Natural killer cell (primary cell): ENCODE measurements at regions not wholly inside any gene's neighbourhood (a gene's known extent, or its start where the extent isn't known, plus 50 kb on each side); places are given as distances from the start of the nearest gene placed in this dataset.

Source experiments
- ATAC-seq, 3 donors: fragments of 150-1000 bp in 2 of 3; fragments of 200-7000 bp in 1 of 3; cut with Tn5 transposase; 1 replicate in 1 of 3; 2 replicates in 2 of 3; pipeline ENCODE4 v1.10.0; 2021; ENCODE audit warnings: mild to moderate bottlenecking in 2 of 3, moderate library complexity in 2 of 3
- DNase-seq, 2 donors: peaks; one replicate each; pipeline versions ENCODE4 v3.0.0 to v3.0.0-alpha.2; 2013 to 2021; ENCODE audit warnings: mixed read lengths in 1 of 2
- H3K27ac ChIP-seq: one replicate; pipeline ENCODE4 v1.5.1; 2013; ENCODE audit warnings: mild to moderate bottlenecking, low read length
- H3K27me3 ChIP-seq: one replicate; pipeline ENCODE4 v1.6.1; 2013; ENCODE audit warnings: low read length; ENCODE audit not compliant: control insufficient read depth, insufficient read depth
- H3K36me3 ChIP-seq: one replicate; pipeline ENCODE4 v1.6.1; 2013; ENCODE audit warnings: low read length; ENCODE audit not compliant: control insufficient read depth, insufficient read depth
- H3K4me1 ChIP-seq: one replicate; pipeline ENCODE4 v1.6.1; 2013; ENCODE audit warnings: low read length; ENCODE audit not compliant: control insufficient read depth, insufficient read depth
- H3K4me3 ChIP-seq: one replicate; pipeline ENCODE4 v1.5.1; 2013; ENCODE audit warnings: low read length
- H3K9me3 ChIP-seq: one replicate; pipeline ENCODE4 v1.6.1; 2013; ENCODE audit warnings: low read length; ENCODE audit not compliant: control insufficient read depth, insufficient read depth
- H3K27ac Mint-ChIP-seq, 2 donors: one replicate each; pipeline ENCODE4 v1.8.0; 2022; ENCODE audit warnings: mild to moderate bottlenecking in 2 of 2, mixed read lengths in 2 of 2, moderate library complexity in 1 of 2
- H3K27me3 Mint-ChIP-seq, 2 donors: one replicate each; pipeline ENCODE4 v1.8.0; 2022; ENCODE audit warnings: low read depth in 2 of 2, mixed read lengths in 2 of 2
- H3K36me3 Mint-ChIP-seq: one replicate; pipeline ENCODE4 v1.8.0; 2022; ENCODE audit warnings: mixed read lengths
- H3K4me1 Mint-ChIP-seq, 2 donors: one replicate each; pipeline ENCODE4 v1.8.0; 2022; ENCODE audit warnings: mixed read lengths in 2 of 2
- H3K4me3 Mint-ChIP-seq: one replicate; pipeline ENCODE4 v1.8.0; 2022; ENCODE audit warnings: mild to moderate bottlenecking, moderate library complexity, mixed read lengths
- H3K9me3 Mint-ChIP-seq, 2 donors: one replicate each; pipeline ENCODE4 v1.8.0; 2022; ENCODE audit warnings: mixed read lengths in 2 of 2
- WGBS: methylation state at CpG from one replicate; pipeline ENCODE4 v1.1.7; 2013; ENCODE audit warnings: missing lambda C conversion rate; ENCODE audit not compliant: insufficient coverage; 5-methylcytosine and 5-hydroxymethylcytosine counted together
- intact Hi-C: fragments of 100-400 bp; cut with micrococcal nuclease; formaldehyde crosslinking; loops from one replicate; pipeline ENCODE4 v1.14.2; 2022
- TF ChIP-seq, protein P1 (sequence below): fragments of 200-600 bp; IDR thresholded peaks from one replicate; pipeline ENCODE4 v1.8.0; 2022; ENCODE audit warnings: antibody characterized with exemption

DNA sequence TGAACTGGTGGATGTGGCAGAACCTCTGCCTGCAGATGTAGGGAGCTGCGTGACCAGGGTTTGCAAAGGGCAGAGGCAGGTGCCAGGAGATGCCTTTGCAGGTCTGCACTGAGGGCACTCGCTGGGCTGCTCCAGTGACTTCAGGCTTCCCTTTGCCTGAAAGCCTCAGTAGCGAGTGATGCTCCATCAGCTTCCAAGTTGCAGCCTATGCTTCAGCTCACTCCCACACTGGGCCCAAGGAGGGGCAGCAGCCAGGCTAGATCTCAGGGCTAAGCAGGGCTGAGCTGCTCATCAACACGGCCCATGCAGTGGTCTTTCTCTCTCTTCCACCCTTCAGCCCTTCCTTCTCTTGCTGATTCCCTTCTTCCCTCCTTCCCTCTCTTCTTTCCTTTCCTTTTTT lies 78.3 kb upstream of the RGMA start:
- no peak overlapping the region for H3K27ac Mint-ChIP-seq
- H3K36me3 ChIP-seq, result no peaks in the 10 kb centered on the region
- DNase-seq (no peak), ATAC-seq (no peak)
- no peaks in the 10 kb centered on the region for H3K4me1 ChIP-seq
- peaks cover 9 to 10% of the 10 kb centered on the region in 2 donors for H3K4me1 Mint-ChIP-seq
- no peaks in the 10 kb centered on the region for H3K9me3 Mint-ChIP-seq
- H3K27ac ChIP-seq, result no peak overlapping the region
- TF ChIP-seq, protein P1, sequence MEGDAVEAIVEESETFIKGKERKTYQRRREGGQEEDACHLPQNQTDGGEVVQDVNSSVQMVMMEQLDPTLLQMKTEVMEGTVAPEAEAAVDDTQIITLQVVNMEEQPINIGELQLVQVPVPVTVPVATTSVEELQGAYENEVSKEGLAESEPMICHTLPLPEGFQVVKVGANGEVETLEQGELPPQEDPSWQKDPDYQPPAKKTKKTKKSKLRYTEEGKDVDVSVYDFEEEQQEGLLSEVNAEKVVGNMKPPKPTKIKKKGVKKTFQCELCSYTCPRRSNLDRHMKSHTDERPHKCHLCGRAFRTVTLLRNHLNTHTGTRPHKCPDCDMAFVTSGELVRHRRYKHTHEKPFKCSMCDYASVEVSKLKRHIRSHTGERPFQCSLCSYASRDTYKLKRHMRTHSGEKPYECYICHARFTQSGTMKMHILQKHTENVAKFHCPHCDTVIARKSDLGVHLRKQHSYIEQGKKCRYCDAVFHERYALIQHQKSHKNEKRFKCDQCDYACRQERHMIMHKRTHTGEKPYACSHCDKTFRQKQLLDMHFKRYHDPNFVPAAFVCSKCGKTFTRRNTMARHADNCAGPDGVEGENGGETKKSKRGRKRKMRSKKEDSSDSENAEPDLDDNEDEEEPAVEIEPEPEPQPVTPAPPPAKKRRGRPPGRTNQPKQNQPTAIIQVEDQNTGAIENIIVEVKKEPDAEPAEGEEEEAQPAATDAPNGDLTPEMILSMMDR, result no peak
- no peaks in the 10 kb centered on the region for H3K36me3 Mint-ChIP-seq
- intact Hi-C loops, result no loop called here
- H3K4me3 ChIP-seq, result no peak overlapping the region
- no peak overlapping the region for H3K4me3 Mint-ChIP-seq
- no peaks in the 10 kb centered on the region for H3K9me3 ChIP-seq
- H3K27me3 ChIP-seq, result peaks cover 7% of the 10 kb centered on the region
- peaks cover 22 to 65% of the 10 kb centered on the region in 2 donors for H3K27me3 Mint-ChIP-seq
- WGBS, result 77% methylated on average over 4 of the region's 4 CpGs

DNA sequence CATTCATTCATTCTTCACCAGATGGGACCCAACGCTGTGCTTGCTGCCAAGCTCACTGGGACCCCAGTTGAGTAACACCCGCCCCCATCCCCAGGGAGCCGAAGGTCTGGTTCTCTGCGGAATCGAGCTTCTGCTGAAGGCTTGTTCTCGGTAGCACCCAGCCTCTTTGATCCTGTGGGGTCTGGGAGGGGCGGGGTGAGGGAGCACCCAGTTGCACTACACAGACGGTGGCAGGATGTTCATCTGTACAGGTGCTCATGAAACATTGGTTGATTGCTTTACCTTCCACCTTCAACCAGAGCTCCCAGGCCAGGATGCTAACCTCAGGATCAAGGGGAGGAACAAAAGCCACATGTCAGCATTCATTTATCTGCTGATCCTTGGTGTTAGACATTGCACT lies 77.7 kb upstream of the RGMA start:
- whole genome bisulfite sequencing, result 85% methylated on average over 8 of the region's 8 CpGs
- DNase-seq, result peak in 1 of 2 donors; percentile 11

DNA sequence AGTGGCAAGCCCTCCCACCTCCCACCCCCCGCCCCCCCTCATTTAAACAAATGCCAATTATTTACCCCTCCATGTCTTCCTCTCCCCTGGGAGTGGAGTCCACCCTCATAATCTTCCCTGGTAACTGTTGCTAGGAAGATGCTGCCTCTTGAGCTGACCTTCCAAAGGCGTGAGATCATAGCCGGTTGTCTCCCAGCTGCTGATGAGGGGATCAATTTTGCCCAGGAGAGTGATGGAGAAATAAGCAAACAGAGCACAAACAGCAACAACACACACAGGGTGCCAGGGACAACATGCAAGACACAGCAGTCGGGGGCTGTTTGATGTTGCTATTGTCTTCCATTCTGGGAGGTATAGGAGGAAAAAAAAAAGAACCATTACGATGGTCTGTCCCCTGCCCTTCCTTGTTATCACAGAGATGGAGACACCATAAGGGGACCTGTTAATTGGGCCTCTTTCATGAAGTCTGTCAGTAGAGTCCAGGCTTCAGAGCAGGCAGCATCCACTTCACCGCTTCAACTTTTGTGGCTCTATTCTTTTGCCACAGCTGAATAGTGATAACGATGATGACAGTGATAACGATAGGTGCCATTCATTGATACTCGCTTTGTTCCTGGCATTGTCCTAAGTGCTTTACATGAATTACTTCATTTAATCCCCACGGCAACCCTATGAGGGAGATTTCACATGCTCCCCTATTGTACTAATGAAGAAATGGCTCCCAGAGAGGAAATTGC lies 76.9 kb upstream of the RGMA start:
- ATAC-seq (no peak), DNase-seq (no peak)
- H3K4me3 ChIP-seq, result no peak overlapping the region
- Mint-ChIP-seq H3K27ac (no peak overlapping the region), H3K4me1 (peaks cover 9 to 10% of the 10 kb centered on the region in 2 donors), H3K36me3 (no peaks in the 10 kb centered on the region), H3K9me3 (no peaks in the 10 kb centered on the region), H3K4me3 (no peak overlapping the region), H3K27me3 (peaks cover 26 to 64% of the 10 kb centered on the region in 2 donors)
- H3K27me3 ChIP-seq, result peaks cover 3% of the 10 kb centered on the region
- 82% methylated on average over 9 of the region's 10 CpGs for WGBS
- intact Hi-C loops, result no loop called here
- TF ChIP-seq, protein P1, result no peak
- no peaks in the 10 kb centered on the region for H3K36me3 ChIP-seq
- H3K4me1 ChIP-seq, result no peaks in the 10 kb centered on the region
- H3K27ac ChIP-seq, result no peak overlapping the region
- no peaks in the 10 kb centered on the region for H3K9me3 ChIP-seq

More for the DNA sequence above, 77.7 kb upstream of the RGMA start:
- H3K9me3 Mint-ChIP-seq, result no peaks in the 10 kb centered on the region
- Histone ChIP-seq H3K4me3 (no peak overlapping the region), H3K27me3 (peaks cover 7% of the 10 kb centered on the region), H3K4me1 (no peaks in the 10 kb centered on the region), H3K36me3 (no peaks in the 10 kb centered on the region), H3K9me3 (no peaks in the 10 kb centered on the region), H3K27ac (no peak overlapping the region)
- H3K27me3 Mint-ChIP-seq, result peaks cover 28 to 67% of the 10 kb centered on the region in 2 donors
- no peak overlapping the region for H3K4me3 Mint-ChIP-seq
- ATAC-seq, result no peak
- H3K27ac Mint-ChIP-seq, result no peak overlapping the region
- H3K4me1 Mint-ChIP-seq, result peaks cover 9 to 10% of the 10 kb centered on the region in 2 donors
- intact Hi-C loops, result no loop called here
- TF ChIP-seq, protein P1, result no peak
- no peaks in the 10 kb centered on the region for H3K36me3 Mint-ChIP-seq

DNA sequence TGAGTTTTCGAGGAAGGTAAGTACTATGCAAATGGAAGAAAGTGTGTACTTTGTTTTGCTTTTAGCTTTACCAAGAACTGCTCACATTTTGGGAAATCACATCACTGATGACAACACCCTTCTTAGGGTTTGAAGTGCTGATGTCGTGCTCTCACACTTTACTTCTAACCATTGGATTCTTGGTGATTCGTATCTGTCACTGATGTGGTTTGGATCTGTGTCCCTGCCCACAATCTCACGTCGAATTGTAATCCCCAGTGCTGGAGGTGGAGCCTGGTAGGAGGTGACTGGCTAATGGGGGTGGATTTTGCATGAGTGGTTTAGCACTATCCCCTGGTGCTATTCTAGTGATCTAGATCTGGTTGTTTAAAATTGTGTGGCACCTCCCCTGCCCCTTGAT lies 75.4 kb upstream of the RGMA start:
- Histone ChIP-seq H3K27me3 (no peaks in the 10 kb centered on the region), H3K9me3 (no peaks in the 10 kb centered on the region), H3K4me3 (no peak overlapping the region), H3K36me3 (no peaks in the 10 kb centered on the region), H3K4me1 (no peaks in the 10 kb centered on the region), H3K27ac (no peak overlapping the region)
- no peaks in the 10 kb centered on the region for H3K9me3 Mint-ChIP-seq
- 30% methylated on average over 3 of the region's 5 CpGs for WGBS
- H3K27ac Mint-ChIP-seq, result no peak overlapping the region
- peak; percentile 52 to 76 (median 63) for ATAC-seq
- peaks cover 26 to 66% of the 10 kb centered on the region in 2 donors for H3K27me3 Mint-ChIP-seq
- no peaks in the 10 kb centered on the region for H3K36me3 Mint-ChIP-seq
- H3K4me1 Mint-ChIP-seq, result peaks cover 9 to 10% of the 10 kb centered on the region in 2 donors
- no peak overlapping the region for H3K4me3 Mint-ChIP-seq
- intact Hi-C loops, result no loop called here
- TF ChIP-seq, protein P1, result no peak
- DNase-seq, result peak in 1 of 2 donors; percentile 28
